HEK293 (cell line): ENCODE measurements at regions not wholly inside any gene's neighbourhood (a gene's known extent, or its start where the extent isn't known, plus 50 kb on each side); places are given as distances from the start of the nearest gene placed in this dataset.

Experiments used
- CTCF ChIA-PET: fragments of 350-600 bp; formaldehyde crosslinking; extraction: SDS; loops from one replicate; lab custom pipeline; 2021; ENCODE audit warnings: antibody characterized with exemption; lab: Yijun Ruan, JAX
- POLR2A ChIA-PET: fragments of 300-600 bp; formaldehyde crosslinking; extraction: SDS; loops from one replicate; lab custom pipeline; 2020; ENCODE audit warnings: antibody characterized with exemption, inconsistent platforms; lab: Yijun Ruan, JAX
- H3K27ac ChIP-seq: fragments of 200-500 bp; sonication (Bioruptor generic); 2 replicates; pipeline ENCODE4 v1.5.1; 2014; ENCODE audit warnings: low read depth, low read length, control low read depth, inconsistent platforms; ENCODE audit errors: extremely low read depth
- H3K36me3 ChIP-seq, 2 experiments: fragments of 200-500 bp in 1 of 2; sonication (Bioruptor generic) in 1 of 2; 1 replicate in 1 of 2; 2 replicates in 1 of 2; pipeline ENCODE4 v1.5.1; 2014 to 2017; ENCODE audit warnings: inconsistent platforms in 2 of 2, low read length in 2 of 2; ENCODE audit not compliant: control insufficient read depth in 2 of 2, insufficient read depth in 1 of 2
- H3K4me1 ChIP-seq: fragments of 200-500 bp; sonication (Bioruptor generic); 2 replicates; pipeline ENCODE4 v1.5.1; 2014; ENCODE audit warnings: mild to moderate bottlenecking, low read length, inconsistent platforms; ENCODE audit not compliant: control insufficient read depth, insufficient read depth
- H3K4me3 ChIP-seq: 2 replicates; pipeline ENCODE4 v1.5.1; 2011; ENCODE audit warnings: low read depth, mild to moderate bottlenecking, control low read depth, low read length, moderate library complexity
- H3K9me3 ChIP-seq: fragments of 200-500 bp; sonication (Bioruptor generic); 2 replicates; pipeline ENCODE4 v1.5.1; 2014; ENCODE audit warnings: low read depth, low read length, inconsistent platforms; ENCODE audit not compliant: control insufficient read depth, insufficient read depth
- BCL6B ChIP-seq: fragments of 450-650 bp; formaldehyde crosslinking; IDR thresholded peaks from 2 replicates; pipeline ENCODE4 v1.5.1; 2017; ENCODE audit warnings: missing biosample characterization, missing genetic modification characterization
- CTCF ChIP-seq: fragments of 450-650 bp; formaldehyde crosslinking; IDR thresholded peaks from 2 replicates; pipeline ENCODE4 v1.5.1; 2016; ENCODE audit warnings: missing biosample characterization, missing genetic modification characterization
- GLI4 ChIP-seq: fragments of 450-650 bp; formaldehyde crosslinking; IDR thresholded peaks from 2 replicates; pipeline ENCODE4 v1.5.1; 2016; ENCODE audit warnings: missing biosample characterization, missing genetic modification characterization
- GLIS2 ChIP-seq: fragments of 450-650 bp; formaldehyde crosslinking; IDR thresholded peaks from 2 replicates; pipeline ENCODE4 v1.5.1; 2016; ENCODE audit warnings: missing biosample characterization, missing genetic modification characterization
- KLF1 ChIP-seq: fragments of 450-650 bp; formaldehyde crosslinking; IDR thresholded peaks from 2 replicates; pipeline ENCODE4 v1.5.1; 2016; ENCODE audit warnings: missing biosample characterization, missing genetic modification characterization
- KLF17 ChIP-seq: fragments of 450-650 bp; formaldehyde crosslinking; IDR thresholded peaks from 2 replicates; pipeline ENCODE4 v1.5.1; 2016; ENCODE audit warnings: missing biosample characterization, missing genetic modification characterization
- REPIN1 ChIP-seq: fragments of 450-650 bp; formaldehyde crosslinking; IDR thresholded peaks from 2 replicates; pipeline ENCODE4 v1.5.1; 2017; ENCODE audit warnings: missing biosample characterization, missing genetic modification characterization, low read depth
- ZEB2 ChIP-seq: fragments of 450-650 bp; formaldehyde crosslinking; IDR thresholded peaks from 2 replicates; pipeline ENCODE4 v1.5.1; 2016; ENCODE audit warnings: missing biosample characterization, missing genetic modification characterization
- ZFP69B ChIP-seq: fragments of 450-650 bp; formaldehyde crosslinking; IDR thresholded peaks from 2 replicates; pipeline ENCODE4 v1.5.1; 2016; ENCODE audit warnings: missing biosample characterization, missing genetic modification characterization
- ZNF175 ChIP-seq: fragments of 450-650 bp; formaldehyde crosslinking; IDR thresholded peaks from 2 replicates; pipeline ENCODE4 v1.5.1; 2016; ENCODE audit warnings: missing biosample characterization, missing genetic modification characterization
- ZNF24 ChIP-seq: fragments of 450-650 bp; formaldehyde crosslinking; IDR thresholded peaks from 2 replicates; pipeline ENCODE4 v1.5.1; 2016; ENCODE audit warnings: missing biosample characterization, missing genetic modification characterization
- ZNF280C ChIP-seq: fragments of 450-650 bp; formaldehyde crosslinking; IDR thresholded peaks from 2 replicates; pipeline ENCODE4 v1.5.1; 2016; ENCODE audit warnings: missing biosample characterization, missing genetic modification characterization
- ZNF366 ChIP-seq: fragments of 450-650 bp; formaldehyde crosslinking; conservative IDR thresholded peaks from 2 replicates; pipeline ENCODE4 v1.5.1; 2016; ENCODE audit warnings: missing biosample characterization, missing genetic modification characterization
- ZNF473 ChIP-seq: fragments of 450-650 bp; formaldehyde crosslinking; IDR thresholded peaks from 2 replicates; pipeline ENCODE4 v1.5.1; 2017; ENCODE audit warnings: missing biosample characterization, missing genetic modification characterization
- ZNF560 ChIP-seq: fragments of 450-650 bp; formaldehyde crosslinking; IDR thresholded peaks from 2 replicates; pipeline ENCODE4 v1.5.1; 2017; ENCODE audit warnings: missing biosample characterization, missing genetic modification characterization, borderline replicate concordance
- ZNF585B ChIP-seq: fragments of 450-650 bp; formaldehyde crosslinking; IDR thresholded peaks from 2 replicates; pipeline ENCODE4 v1.5.1; 2016; ENCODE audit warnings: missing biosample characterization, missing genetic modification characterization
- ZNF596 ChIP-seq: fragments of 450-650 bp; IDR thresholded peaks from 2 replicates; pipeline ENCODE4 v1.5.0; 2018; ENCODE audit warnings: missing biosample characterization, mild to moderate bottlenecking, missing genetic modification characterization, moderate library complexity
- ZNF692 ChIP-seq: fragments of 450-650 bp; formaldehyde crosslinking; IDR thresholded peaks from 2 replicates; pipeline ENCODE4 v1.5.1; 2016; ENCODE audit warnings: missing biosample characterization, missing genetic modification characterization
- ZNF76 ChIP-seq: fragments of 450-650 bp; formaldehyde crosslinking; IDR thresholded peaks from 2 replicates; pipeline ENCODE4; 2016; ENCODE audit warnings: low read depth, missing biosample characterization, missing genetic modification characterization, borderline replicate concordance
- ZNF776 ChIP-seq: fragments of 450-650 bp; formaldehyde crosslinking; IDR thresholded peaks from 2 replicates; pipeline ENCODE4 v1.5.0; 2017; ENCODE audit warnings: missing biosample characterization, missing genetic modification characterization, borderline replicate concordance
- ZNF791 ChIP-seq: fragments of 450-650 bp; formaldehyde crosslinking; IDR thresholded peaks from 2 replicates; pipeline ENCODE4 v1.5.1; 2016; ENCODE audit warnings: missing biosample characterization, missing genetic modification characterization

GRCh38 chr14:101364503-101365328 is 196.6 kb upstream of the DIO3 start:
- POLR2A ChIA-PET: no interaction called here

GRCh38 chr14:101365329-101366158 is 195.8 kb upstream of the DIO3 start:
- no peak overlapping the region for H3K27ac ChIP-seq
- POLR2A ChIA-PET: no interaction called here
- CTCF ChIA-PET: no interaction called here

More at GRCh38 chr14:101364503-101365328, 196.6 kb upstream of the DIO3 start:
- no peaks in the 10 kb centered on the region for H3K9me3 ChIP-seq
- H3K27ac ChIP-seq: no peak overlapping the region
- no peaks in the 10 kb centered on the region for H3K36me3 ChIP-seq
- CTCF ChIA-PET: no interaction called here
- H3K4me1 ChIP-seq: no peaks in the 10 kb centered on the region
- TF ChIP-seq ZNF76: no peak
- TF ChIP-seq GLI4 (tag by site-specific recombination): no peak
- no peak for TF ChIP-seq ZNF24
- TF ChIP-seq ZNF776 (tag by site-specific recombination): no peak
- TF ChIP-seq REPIN1: no peak
- no peak for TF ChIP-seq GLIS2
- TF ChIP-seq, all 188 proteins: peak for 0
- H3K4me3 ChIP-seq: no peak overlapping the region

GRCh38 chr14:101367421-101368261 is 193.7 kb upstream of the DIO3 start:
- Histone ChIP-seq H3K9me3 (no peaks in the 10 kb centered on the region), H3K36me3 (no peaks in the 10 kb centered on the region), H3K4me1 (no peaks in the 10 kb centered on the region), H3K4me3 (no peak overlapping the region), H3K27ac (no peak overlapping the region)
- CTCF ChIA-PET: interaction anchor here (0.9 to 1.6 kb wide), 2 partner anchors 9 to 30 kb away, joined by 3 to 5 read pairs; no protein-coding TSS in a partner anchor
- POLR2A ChIA-PET: no interaction called here
- TF ChIP-seq BCL6B (tag by site-specific recombination): no peak
- no peak for TF ChIP-seq ZEB2 (tag by site-specific recombination)
- TF ChIP-seq ZNF280C (tag by site-specific recombination): no peak
- TF ChIP-seq CTCF: no peak
- no peak for TF ChIP-seq ZFP69B (tag by site-specific recombination)
- no peak for TF ChIP-seq ZNF473 (tag by site-specific recombination)
- no peak for TF ChIP-seq ZNF585B (tag by site-specific recombination)
- TF ChIP-seq KLF17: no peak
- no peak for TF ChIP-seq ZNF596 (tag by site-specific recombination)
- no peak for TF ChIP-seq ZNF175 (tag by site-specific recombination)
- TF ChIP-seq ZNF366 (tag by site-specific recombination): no peak

More at GRCh38 chr14:101365329-101366158, 195.8 kb upstream of the DIO3 start:
- Histone ChIP-seq H3K4me3 (no peak overlapping the region), H3K36me3 (no peaks in the 10 kb centered on the region), H3K4me1 (no peaks in the 10 kb centered on the region), H3K9me3 (no peaks in the 10 kb centered on the region)
- TF ChIP-seq ZNF791 (tag by site-specific recombination) (no peak), ZNF560 (no peak), ZNF692 (tag by site-specific recombination) (no peak), KLF1 (tag by site-specific recombination) (no peak)
